Bronchial epithelial cell (primary cell): ENCODE measurements at regions not wholly inside any gene's neighbourhood (a gene's known extent, or its start where the extent isn't known, plus 50 kb on each side); places are given as distances from the start of the nearest gene placed in this dataset.

Source experiments
- DNase-seq: peaks from one replicate; pipeline ENCODE4 v3.0.0-alpha.2; 2010; ENCODE audit warnings: low read depth
- FAIRE-seq: peaks from 2 replicates; lab custom pipeline; 2011; peaks lifted over from hg19 to GRCh38; lab: Jason Lieb, UNC
- H3K27me3 ChIP-seq: 2 replicates; pipeline ENCODE4 v1.5.1; 2011; ENCODE audit warnings: low read length; ENCODE audit not compliant: control insufficient read depth, insufficient read depth
- H3K36me3 ChIP-seq: 2 replicates; pipeline ENCODE4 v1.5.1; 2011; ENCODE audit warnings: low read length; ENCODE audit not compliant: control insufficient read depth, insufficient read depth
- H3K4me3 ChIP-seq: 2 replicates; pipeline ENCODE4 v1.5.1; 2011; ENCODE audit warnings: mild to moderate bottlenecking, low read depth, low read length, control low read depth
- TF ChIP-seq, protein P1 (sequence below): IDR thresholded peaks from 2 replicates; pipeline ENCODE4 v1.5.1; 2011; ENCODE audit warnings: mild to moderate bottlenecking, moderate library complexity, low read length, control low read depth, inconsistent platforms; ENCODE audit not compliant: insufficient read depth, severe bottlenecking

DNA sequence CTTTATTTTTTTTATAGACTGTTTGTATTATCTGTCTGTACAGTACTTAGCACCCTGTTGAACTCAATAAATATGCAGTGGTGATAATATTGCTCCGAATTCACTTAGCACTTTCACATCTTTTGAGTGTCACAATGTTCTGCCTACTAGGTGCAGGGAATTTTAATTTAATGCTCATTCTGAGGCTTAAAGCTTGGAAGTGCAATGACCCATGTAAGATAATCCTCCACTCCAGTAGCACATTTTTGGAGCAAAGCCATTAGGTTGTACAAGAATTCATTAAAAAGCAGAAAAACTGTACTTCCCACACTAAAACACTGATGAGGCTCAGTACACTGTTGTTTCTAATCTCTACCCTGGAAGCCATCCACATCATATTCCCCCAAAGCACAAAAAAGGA, 255.3 kb upstream of the MTNR1B start:
- H3K36me3 ChIP-seq = no peaks in the 10 kb centered on the region
- no peak overlapping the region for H3K4me3 ChIP-seq
- TF ChIP-seq, protein P1, sequence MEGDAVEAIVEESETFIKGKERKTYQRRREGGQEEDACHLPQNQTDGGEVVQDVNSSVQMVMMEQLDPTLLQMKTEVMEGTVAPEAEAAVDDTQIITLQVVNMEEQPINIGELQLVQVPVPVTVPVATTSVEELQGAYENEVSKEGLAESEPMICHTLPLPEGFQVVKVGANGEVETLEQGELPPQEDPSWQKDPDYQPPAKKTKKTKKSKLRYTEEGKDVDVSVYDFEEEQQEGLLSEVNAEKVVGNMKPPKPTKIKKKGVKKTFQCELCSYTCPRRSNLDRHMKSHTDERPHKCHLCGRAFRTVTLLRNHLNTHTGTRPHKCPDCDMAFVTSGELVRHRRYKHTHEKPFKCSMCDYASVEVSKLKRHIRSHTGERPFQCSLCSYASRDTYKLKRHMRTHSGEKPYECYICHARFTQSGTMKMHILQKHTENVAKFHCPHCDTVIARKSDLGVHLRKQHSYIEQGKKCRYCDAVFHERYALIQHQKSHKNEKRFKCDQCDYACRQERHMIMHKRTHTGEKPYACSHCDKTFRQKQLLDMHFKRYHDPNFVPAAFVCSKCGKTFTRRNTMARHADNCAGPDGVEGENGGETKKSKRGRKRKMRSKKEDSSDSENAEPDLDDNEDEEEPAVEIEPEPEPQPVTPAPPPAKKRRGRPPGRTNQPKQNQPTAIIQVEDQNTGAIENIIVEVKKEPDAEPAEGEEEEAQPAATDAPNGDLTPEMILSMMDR = no peak
- FAIRE-seq = no peak
- H3K27me3 ChIP-seq = no peaks in the 10 kb centered on the region
- no peak for DNase-seq

DNA sequence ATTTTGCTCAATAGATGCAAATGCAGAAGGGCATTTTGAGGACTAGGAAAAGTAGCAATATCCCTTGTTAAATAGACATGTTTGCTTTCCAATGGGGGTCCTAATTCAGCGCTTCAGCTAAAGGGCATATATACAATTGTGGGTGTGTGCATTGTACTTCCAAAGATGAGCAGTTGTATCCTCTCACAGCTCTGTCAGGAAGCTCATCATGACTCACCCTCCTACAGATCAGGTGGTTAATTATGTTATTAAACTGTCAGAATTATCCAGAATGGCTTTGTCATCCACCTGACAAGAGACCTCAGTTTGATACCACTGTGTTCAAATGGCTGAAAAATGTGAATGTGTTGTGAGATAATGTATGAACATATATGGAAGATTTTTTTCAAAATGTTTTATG, 252.2 kb upstream of the MTNR1B start:
- H3K27me3 ChIP-seq = no peaks in the 10 kb centered on the region
- no peaks in the 10 kb centered on the region for H3K36me3 ChIP-seq
- FAIRE-seq (no peak), DNase-seq (peak; percentile 29)
- no peak overlapping the region for H3K4me3 ChIP-seq
- TF ChIP-seq, protein P1 = no peak

DNA sequence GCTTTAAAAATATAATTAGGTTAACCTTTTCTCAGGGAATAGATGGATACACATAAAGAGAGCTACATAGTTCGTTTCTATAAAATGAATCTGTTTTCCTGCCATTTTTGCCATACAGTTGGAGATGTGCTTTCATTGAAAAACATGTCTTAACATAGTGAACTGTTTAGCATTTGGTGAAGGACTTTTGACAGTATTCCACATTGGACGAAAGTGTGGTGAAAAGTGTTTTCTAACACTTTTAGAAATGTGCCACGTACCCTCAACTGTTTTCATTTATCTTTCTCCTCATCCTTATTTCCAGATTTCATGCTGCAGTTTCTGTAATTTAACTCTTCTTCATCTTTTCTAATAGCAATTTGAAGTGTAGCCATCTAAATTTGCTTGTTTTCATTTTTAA, 249.1 kb upstream of the MTNR1B start:
- H3K4me3 ChIP-seq = no peak overlapping the region
- DNase-seq = no peak
- H3K27me3 ChIP-seq = no peaks in the 10 kb centered on the region
- FAIRE-seq = no peak
- TF ChIP-seq, protein P1 = no peak
- H3K36me3 ChIP-seq = no peaks in the 10 kb centered on the region

DNA sequence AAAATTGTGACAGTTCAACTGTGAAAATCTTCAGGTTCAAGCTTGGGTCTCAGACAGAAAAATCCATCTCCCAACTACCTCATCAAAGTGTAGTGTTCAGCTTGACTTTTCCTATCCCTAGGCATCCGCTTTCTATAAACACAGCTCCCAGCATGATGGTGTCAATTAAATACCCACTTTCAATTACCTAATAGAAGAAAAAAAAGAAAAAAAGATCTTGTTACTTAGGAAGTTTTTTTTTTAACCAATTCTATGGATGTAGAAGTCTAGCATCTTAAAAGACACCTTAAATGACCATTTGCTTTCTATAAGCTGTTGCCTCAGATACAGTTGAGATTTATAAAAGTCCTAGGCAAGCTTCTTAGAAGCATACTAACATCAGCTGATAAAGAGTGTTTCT, 244.1 kb upstream of the MTNR1B start:
- TF ChIP-seq, protein P1 = no peak
- FAIRE-seq = no peak

DNA sequence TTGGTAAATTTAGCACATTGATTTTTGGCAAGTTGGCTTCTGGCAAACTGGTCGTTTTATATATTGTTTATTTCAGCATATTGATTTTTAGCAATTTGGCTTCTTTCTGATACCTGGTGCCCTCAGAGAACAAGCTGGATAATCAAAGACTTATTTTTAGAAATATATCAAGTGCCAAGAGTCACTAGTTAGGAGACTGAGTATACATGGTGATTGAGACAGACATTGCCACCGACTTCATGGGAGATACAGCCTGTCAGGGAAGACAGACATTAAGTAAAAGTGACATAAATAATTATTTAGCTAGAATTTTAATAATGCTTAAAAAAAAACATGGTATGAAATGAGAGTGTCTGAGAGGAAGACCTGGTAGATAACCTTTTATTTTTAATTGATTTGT, 242.3 kb upstream of the MTNR1B start:
- TF ChIP-seq, protein P1 = no peak
- no peaks in the 10 kb centered on the region for H3K36me3 ChIP-seq
- no peak for FAIRE-seq

More for the DNA sequence above, 244.1 kb upstream of the MTNR1B start:
- Histone ChIP-seq H3K4me3 (no peak overlapping the region), H3K36me3 (no peaks in the 10 kb centered on the region), H3K27me3 (no peaks in the 10 kb centered on the region)
- no peak for DNase-seq

DNA sequence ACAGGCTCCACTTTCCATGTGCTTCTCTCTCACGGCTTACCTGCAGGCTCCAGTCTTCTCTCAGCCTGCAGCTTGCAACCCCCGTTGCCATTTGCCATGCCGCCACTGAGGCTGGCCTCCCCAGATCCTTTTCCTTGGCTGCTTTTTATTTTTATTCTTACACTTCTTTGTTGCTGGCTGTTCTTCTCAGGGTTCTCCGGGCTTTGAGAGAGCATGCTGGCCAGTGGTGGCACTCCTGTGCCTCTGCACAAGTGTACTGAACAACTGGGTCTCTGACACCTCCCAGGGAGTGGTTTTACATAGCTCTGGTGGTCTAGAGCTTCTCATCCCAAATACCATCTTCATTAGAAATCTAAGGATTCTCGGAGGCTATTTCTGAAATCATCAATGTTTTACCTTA, 241.7 kb upstream of the MTNR1B start:
- DNase-seq (no peak), FAIRE-seq (no peak)
- TF ChIP-seq, protein P1 = no peak
- H3K4me3 ChIP-seq = no peak overlapping the region
- H3K36me3 ChIP-seq = no peaks in the 10 kb centered on the region
- H3K27me3 ChIP-seq = no peaks in the 10 kb centered on the region

More for the DNA sequence above, 242.3 kb upstream of the MTNR1B start:
- no peak for DNase-seq
- Histone ChIP-seq H3K27me3 (no peaks in the 10 kb centered on the region), H3K4me3 (no peak overlapping the region)
